C1 segment of cervical spinal cord (tissue), 14 donors: ENCODE measurements at regions not wholly inside any gene's neighbourhood (a gene's known extent, or its start where the extent isn't known, plus 50 kb on each side); places are given as distances from the start of the nearest gene placed in this dataset.

Source experiments
- DNase-seq, 14 donors: peaks; one replicate each; lab custom pipeline; 2025; lab: John Stamatoyannopoulos, UW

GRCh38 chr11:19520681-19521080 lies 192.0 kb upstream of the NAV2 start:
- no peak for DNase-seq

GRCh38 chr11:19519912-19520641 lies 192.6 kb upstream of the NAV2 start:
- DNase-seq, result no peak

GRCh38 chr11:19519353-19519752 lies 193.3 kb upstream of the NAV2 start:
- no peak for DNase-seq

GRCh38 chr11:19513253-19513652 lies 199.4 kb upstream of the NAV2 start:
- DNase-seq, result no peak

GRCh38 chr11:19512618-19513017 lies 200.0 kb upstream of the NAV2 start:
- no peak for DNase-seq

- peak in 13 of 14 donors; percentile 22 to 91 (median 66) for DNase-seq
These were observed 201.0 kb upstream of the NAV2 start for GRCh38 chr11:19511413-19512183.

GRCh38 chr11:19511066-19511412 lies 201.6 kb upstream of the NAV2 start:
- no peak for DNase-seq

- DNase-seq, result no peak
These were observed 202.2 kb upstream of the NAV2 start for GRCh38 chr11:19510468-19510867.

- no peak for DNase-seq
These were observed 203.4 kb upstream of the NAV2 start for GRCh38 chr11:19509215-19509614.

GRCh38 chr11:19508165-19508564 lies 204.5 kb upstream of the NAV2 start:
- DNase-seq, result no peak

GRCh38 chr11:19506816-19507486 lies 205.7 kb upstream of the NAV2 start:
- DNase-seq, result no peak

GRCh38 chr11:19502691-19503253 lies 209.9 kb upstream of the NAV2 start:
- DNase-seq, result no peak

- DNase-seq, result no peak
These were observed 211.0 kb upstream of the NAV2 start for GRCh38 chr11:19501631-19502030.

- no peak for DNase-seq
These were observed 212.6 kb upstream of the NAV2 start for GRCh38 chr11:19499999-19500398.

GRCh38 chr11:19499026-19499669 lies 213.5 kb upstream of the NAV2 start:
- no peak for DNase-seq

- no peak for DNase-seq
These were observed 219.0 kb upstream of the NAV2 start for GRCh38 chr11:19493446-19494213.

GRCh38 chr11:19482319-19483100 lies 230.1 kb upstream of the NAV2 start:
- no peak for DNase-seq

GRCh38 chr11:19480540-19480939 lies 232.1 kb upstream of the NAV2 start:
- DNase-seq, result no peak

- no peak for DNase-seq
These were observed 233.7 kb upstream of the NAV2 start for GRCh38 chr11:19478891-19479290.
